ENCODE measurements at regions not wholly inside any gene's neighbourhood (a gene's known extent, or its start where the extent isn't known, plus 50 kb on each side); places are given as distances from the start of the nearest gene placed in this dataset.

- TF ChIP-seq NFYB (CRISPR knock-in tag; conservative IDR thresholded peaks at IDR 0.05; ENCODE audit: low read depth) = no peak
- TF ChIP-seq MAX (CRISPR knock-in tag; IDR thresholded peaks at IDR 0.05) = no peak
- TF ChIP-seq, protein P1, sequence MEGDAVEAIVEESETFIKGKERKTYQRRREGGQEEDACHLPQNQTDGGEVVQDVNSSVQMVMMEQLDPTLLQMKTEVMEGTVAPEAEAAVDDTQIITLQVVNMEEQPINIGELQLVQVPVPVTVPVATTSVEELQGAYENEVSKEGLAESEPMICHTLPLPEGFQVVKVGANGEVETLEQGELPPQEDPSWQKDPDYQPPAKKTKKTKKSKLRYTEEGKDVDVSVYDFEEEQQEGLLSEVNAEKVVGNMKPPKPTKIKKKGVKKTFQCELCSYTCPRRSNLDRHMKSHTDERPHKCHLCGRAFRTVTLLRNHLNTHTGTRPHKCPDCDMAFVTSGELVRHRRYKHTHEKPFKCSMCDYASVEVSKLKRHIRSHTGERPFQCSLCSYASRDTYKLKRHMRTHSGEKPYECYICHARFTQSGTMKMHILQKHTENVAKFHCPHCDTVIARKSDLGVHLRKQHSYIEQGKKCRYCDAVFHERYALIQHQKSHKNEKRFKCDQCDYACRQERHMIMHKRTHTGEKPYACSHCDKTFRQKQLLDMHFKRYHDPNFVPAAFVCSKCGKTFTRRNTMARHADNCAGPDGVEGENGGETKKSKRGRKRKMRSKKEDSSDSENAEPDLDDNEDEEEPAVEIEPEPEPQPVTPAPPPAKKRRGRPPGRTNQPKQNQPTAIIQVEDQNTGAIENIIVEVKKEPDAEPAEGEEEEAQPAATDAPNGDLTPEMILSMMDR (IDR thresholded peaks at IDR 0.05) = no peak
- no peak for TF ChIP-seq JUN (CRISPR knock-in tag; IDR thresholded peaks at IDR 0.05)
- no peak for TF ChIP-seq ZNF138 (CRISPR knock-in tag; conservative IDR thresholded peaks at IDR 0.05)
- no peak for TF ChIP-seq ATF3 (CRISPR knock-in tag; conservative IDR thresholded peaks at IDR 0.05)
- TF ChIP-seq, protein P2, sequence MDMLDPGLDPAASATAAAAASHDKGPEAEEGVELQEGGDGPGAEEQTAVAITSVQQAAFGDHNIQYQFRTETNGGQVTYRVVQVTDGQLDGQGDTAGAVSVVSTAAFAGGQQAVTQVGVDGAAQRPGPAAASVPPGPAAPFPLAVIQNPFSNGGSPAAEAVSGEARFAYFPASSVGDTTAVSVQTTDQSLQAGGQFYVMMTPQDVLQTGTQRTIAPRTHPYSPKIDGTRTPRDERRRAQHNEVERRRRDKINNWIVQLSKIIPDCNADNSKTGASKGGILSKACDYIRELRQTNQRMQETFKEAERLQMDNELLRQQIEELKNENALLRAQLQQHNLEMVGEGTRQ (CRISPR knock-in tag; IDR thresholded peaks at IDR 0.05) = no peak
These were observed 483.6 kb downstream of the LTN1 start for GRCh38 chr21:28509031-28509430.
